Rectal smooth muscle tissue (tissue), 1 donor: ENCODE measurements at regions not wholly inside any gene's neighbourhood (a gene's known extent, or its start where the extent isn't known, plus 50 kb on each side); places are given as distances from the start of the nearest gene placed in this dataset.

Experiments
- H3K27ac ChIP-seq: one replicate; pipeline ENCODE4 v1.7.0; 2013; ENCODE audit warnings: low read depth, low read length, inconsistent platforms
- H3K27me3 ChIP-seq: one replicate; pipeline ENCODE4 v1.7.0; 2013; ENCODE audit warnings: low read length; ENCODE audit not compliant: control insufficient read depth, insufficient read depth
- H3K36me3 ChIP-seq: one replicate; pipeline ENCODE4 v1.7.0; 2013; ENCODE audit warnings: low read length; ENCODE audit not compliant: control insufficient read depth, insufficient read depth
- H3K4me1 ChIP-seq: one replicate; pipeline ENCODE4 v1.7.0; 2013; ENCODE audit warnings: low read length; ENCODE audit not compliant: control insufficient read depth, insufficient read depth
- H3K4me3 ChIP-seq: one replicate; pipeline ENCODE4 v1.7.0; 2013; ENCODE audit warnings: low read length
- H3K9ac ChIP-seq: one replicate; pipeline ENCODE4 v1.7.0; 2013; ENCODE audit warnings: low read length

- Histone ChIP-seq H3K36me3 (no peaks in the 10 kb centered on the region), H3K27ac (no peak overlapping the region), H3K4me1 (no peaks in the 10 kb centered on the region), H3K27me3 (no peaks in the 10 kb centered on the region), H3K9ac (no peak overlapping the region), H3K4me3 (no peak overlapping the region)
Measured at GRCh38 chr5:104375345-104375744, 812.8 kb upstream of the NUDT12 start.

GRCh38 chr5:104372796-104373195 lies 810.2 kb upstream of the NUDT12 start:
- Histone ChIP-seq H3K9ac (no peak overlapping the region), H3K27ac (no peak overlapping the region), H3K36me3 (no peaks in the 10 kb centered on the region), H3K4me3 (no peak overlapping the region), H3K4me1 (no peaks in the 10 kb centered on the region), H3K27me3 (no peaks in the 10 kb centered on the region)

GRCh38 chr5:104372376-104372775 lies 809.8 kb upstream of the NUDT12 start:
- Histone ChIP-seq H3K27me3 (no peaks in the 10 kb centered on the region), H3K4me3 (no peak overlapping the region), H3K9ac (no peak overlapping the region), H3K27ac (no peak overlapping the region), H3K36me3 (no peaks in the 10 kb centered on the region), H3K4me1 (no peaks in the 10 kb centered on the region)

GRCh38 chr5:104370523-104370922 lies 807.9 kb upstream of the NUDT12 start:
- no peak overlapping the region for H3K9ac ChIP-seq
- H3K4me1 ChIP-seq: no peaks in the 10 kb centered on the region
- H3K36me3 ChIP-seq: no peaks in the 10 kb centered on the region

GRCh38 chr5:104367978-104368377 lies 805.4 kb upstream of the NUDT12 start:
- Histone ChIP-seq H3K4me3 (no peak overlapping the region), H3K27ac (no peak overlapping the region), H3K27me3 (no peaks in the 10 kb centered on the region), H3K4me1 (no peaks in the 10 kb centered on the region), H3K36me3 (no peaks in the 10 kb centered on the region), H3K9ac (no peak overlapping the region)

More at GRCh38 chr5:104370523-104370922, 807.9 kb upstream of the NUDT12 start:
- Histone ChIP-seq H3K27me3 (no peaks in the 10 kb centered on the region), H3K4me3 (no peak overlapping the region), H3K27ac (no peak overlapping the region)

GRCh38 chr5:104363567-104363966 lies 801.0 kb upstream of the NUDT12 start:
- no peaks in the 10 kb centered on the region for H3K4me1 ChIP-seq
- H3K4me3 ChIP-seq: no peak overlapping the region
- no peak overlapping the region for H3K27ac ChIP-seq
- H3K27me3 ChIP-seq: no peaks in the 10 kb centered on the region
- H3K36me3 ChIP-seq: no peaks in the 10 kb centered on the region
- H3K9ac ChIP-seq: no peak overlapping the region

- Histone ChIP-seq H3K36me3 (no peaks in the 10 kb centered on the region), H3K27ac (no peak overlapping the region), H3K27me3 (no peaks in the 10 kb centered on the region), H3K4me1 (no peaks in the 10 kb centered on the region), H3K4me3 (no peak overlapping the region), H3K9ac (no peak overlapping the region)
Measured at GRCh38 chr5:104361932-104362331, 799.3 kb upstream of the NUDT12 start.

GRCh38 chr5:104355350-104355749 lies 792.8 kb upstream of the NUDT12 start:
- Histone ChIP-seq H3K4me3 (no peak overlapping the region), H3K27me3 (no peaks in the 10 kb centered on the region), H3K9ac (no peak overlapping the region), H3K4me1 (no peaks in the 10 kb centered on the region), H3K36me3 (no peaks in the 10 kb centered on the region), H3K27ac (no peak overlapping the region)

- no peaks in the 10 kb centered on the region for H3K27me3 ChIP-seq
- no peaks in the 10 kb centered on the region for H3K4me1 ChIP-seq
- no peak overlapping the region for H3K4me3 ChIP-seq
Measured at GRCh38 chr5:104353371-104353770, 790.8 kb upstream of the NUDT12 start.

GRCh38 chr5:104352954-104353353 lies 790.4 kb upstream of the NUDT12 start:
- H3K4me3 ChIP-seq: no peak overlapping the region
- H3K27me3 ChIP-seq: no peaks in the 10 kb centered on the region
- H3K9ac ChIP-seq: no peak overlapping the region
- H3K36me3 ChIP-seq: no peaks in the 10 kb centered on the region
- H3K4me1 ChIP-seq: no peaks in the 10 kb centered on the region
- no peak overlapping the region for H3K27ac ChIP-seq

More at GRCh38 chr5:104353371-104353770, 790.8 kb upstream of the NUDT12 start:
- Histone ChIP-seq H3K9ac (no peak overlapping the region), H3K27ac (no peak overlapping the region), H3K36me3 (no peaks in the 10 kb centered on the region)

GRCh38 chr5:104347119-104347708 lies 784.6 kb upstream of the NUDT12 start:
- no peak overlapping the region for H3K9ac ChIP-seq
- no peaks in the 10 kb centered on the region for H3K36me3 ChIP-seq
- H3K4me1 ChIP-seq: no peaks in the 10 kb centered on the region
- H3K27me3 ChIP-seq: no peaks in the 10 kb centered on the region
- no peak overlapping the region for H3K27ac ChIP-seq
- H3K4me3 ChIP-seq: no peak overlapping the region

GRCh38 chr5:104345222-104346016 lies 782.8 kb upstream of the NUDT12 start:
- Histone ChIP-seq H3K9ac (no peak overlapping the region), H3K4me1 (no peaks in the 10 kb centered on the region), H3K36me3 (no peaks in the 10 kb centered on the region), H3K4me3 (no peak overlapping the region), H3K27ac (no peak overlapping the region), H3K27me3 (no peaks in the 10 kb centered on the region)

GRCh38 chr5:104344809-104345208 lies 782.2 kb upstream of the NUDT12 start:
- Histone ChIP-seq H3K4me3 (no peak overlapping the region), H3K27me3 (no peaks in the 10 kb centered on the region), H3K9ac (no peak overlapping the region), H3K4me1 (no peaks in the 10 kb centered on the region), H3K36me3 (no peaks in the 10 kb centered on the region), H3K27ac (no peak overlapping the region)
